Transverse colon (tissue), 3 donors: ENCODE measurements at regions not wholly inside any gene's neighbourhood (a gene's known extent, or its start where the extent isn't known, plus 50 kb on each side); places are given as distances from the start of the nearest gene placed in this dataset.

Experiments used
- POLR2A ChIP-seq: fragments of 450-650 bp; IDR thresholded peaks from one replicate; pipeline ENCODE4 v1.6.1; 2016; ENCODE audit warnings: antibody characterized with exemption, mild to moderate bottlenecking, moderate library complexity
- TF ChIP-seq, protein P1 (sequence below), 5 experiments: fragments of 200-600 bp in 3 of 5; fragments of 450-650 bp in 2 of 5; sonication (generic) in 3 of 5; IDR thresholded peaks; 1 replicate in 2 of 5; 2 replicates in 3 of 5; pipeline ENCODE4 v1.5.1; 2016 to 2017; ENCODE audit warnings: antibody characterized with exemption in 5 of 5, inconsistent platforms in 3 of 5, mild to moderate bottlenecking in 2 of 5, moderate library complexity in 1 of 5

DNA sequence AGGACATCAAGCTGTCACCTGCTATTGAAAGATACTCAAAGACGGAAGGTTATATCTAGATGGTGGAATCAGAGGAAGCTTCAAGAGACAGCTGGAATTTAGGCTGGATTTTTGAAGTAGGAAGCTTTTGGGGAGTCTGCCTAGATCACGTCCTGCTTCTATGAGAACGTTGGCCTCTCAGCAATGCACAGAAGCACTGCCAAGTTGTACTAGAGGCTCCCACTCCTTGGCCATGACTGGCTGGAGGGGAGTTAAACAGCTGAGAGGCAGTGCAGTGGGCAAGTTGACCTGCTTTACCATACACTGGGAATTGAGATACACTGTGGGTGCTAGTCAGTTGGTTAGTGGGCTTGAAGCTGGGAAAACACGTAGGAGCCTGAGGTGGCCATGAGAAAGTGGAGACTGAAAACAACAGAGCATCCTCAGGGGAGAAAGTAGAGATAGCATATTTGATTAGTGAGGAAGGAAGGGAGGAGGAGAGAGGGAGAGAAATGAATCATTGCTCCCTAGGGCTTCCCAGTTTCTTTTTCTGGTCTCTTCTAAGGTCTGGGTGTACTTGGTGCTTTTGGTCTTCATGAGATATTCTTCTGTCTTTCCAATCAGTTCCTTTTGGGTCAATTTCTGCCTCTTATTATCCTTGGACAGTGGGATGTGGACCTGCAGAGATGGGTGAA, 110.8 kb downstream of the EMP1 start:
- no peak for TF ChIP-seq POLR2A
- TF ChIP-seq, protein P1, sequence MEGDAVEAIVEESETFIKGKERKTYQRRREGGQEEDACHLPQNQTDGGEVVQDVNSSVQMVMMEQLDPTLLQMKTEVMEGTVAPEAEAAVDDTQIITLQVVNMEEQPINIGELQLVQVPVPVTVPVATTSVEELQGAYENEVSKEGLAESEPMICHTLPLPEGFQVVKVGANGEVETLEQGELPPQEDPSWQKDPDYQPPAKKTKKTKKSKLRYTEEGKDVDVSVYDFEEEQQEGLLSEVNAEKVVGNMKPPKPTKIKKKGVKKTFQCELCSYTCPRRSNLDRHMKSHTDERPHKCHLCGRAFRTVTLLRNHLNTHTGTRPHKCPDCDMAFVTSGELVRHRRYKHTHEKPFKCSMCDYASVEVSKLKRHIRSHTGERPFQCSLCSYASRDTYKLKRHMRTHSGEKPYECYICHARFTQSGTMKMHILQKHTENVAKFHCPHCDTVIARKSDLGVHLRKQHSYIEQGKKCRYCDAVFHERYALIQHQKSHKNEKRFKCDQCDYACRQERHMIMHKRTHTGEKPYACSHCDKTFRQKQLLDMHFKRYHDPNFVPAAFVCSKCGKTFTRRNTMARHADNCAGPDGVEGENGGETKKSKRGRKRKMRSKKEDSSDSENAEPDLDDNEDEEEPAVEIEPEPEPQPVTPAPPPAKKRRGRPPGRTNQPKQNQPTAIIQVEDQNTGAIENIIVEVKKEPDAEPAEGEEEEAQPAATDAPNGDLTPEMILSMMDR (IDR thresholded peaks at IDR 0.05) = no peak
